Left lung (tissue), 4 donors: ENCODE measurements at regions not wholly inside any gene's neighbourhood (a gene's known extent, or its start where the extent isn't known, plus 50 kb on each side); places are given as distances from the start of the nearest gene placed in this dataset.

Source experiments
- ATAC-seq: fragments of 200-7000 bp; cut with Tn5 transposase; one replicate; pipeline ENCODE4 v1.9.1; 2020; ENCODE audit warnings: moderate library complexity
- DNase-seq, 4 donors: peaks; one replicate each; pipeline ENCODE4 v3.0.0-alpha.2; 2013 to 2020
- H3K27ac ChIP-seq, 2 donors: fragments of 200-600 bp; sonication (generic) in 1 of 2; one replicate each; pipeline versions ENCODE4 v1.5.0 to v1.8.0; 2020 to 2021
- H3K27me3 ChIP-seq, 2 donors: fragments of 200-600 bp; sonication (generic) in 1 of 2; one replicate each; pipeline versions ENCODE4 v1.5.0 to v1.8.0; 2020 to 2021
- H3K36me3 ChIP-seq, 2 donors: fragments of 200-600 bp; sonication (generic) in 1 of 2; one replicate each; pipeline versions ENCODE4 v1.5.0 to v1.8.0; 2020 to 2021
- H3K4me1 ChIP-seq, 2 donors: fragments of 200-600 bp; one replicate each; pipeline ENCODE4 v1.8.0; 2021
- H3K4me3 ChIP-seq, 2 donors: fragments of 200-600 bp; sonication (generic) in 1 of 2; one replicate each; pipeline versions ENCODE4 v1.5.0 to v1.8.0; 2020 to 2021; ENCODE audit warnings: mild to moderate bottlenecking in 1 of 2
- H3K9me3 ChIP-seq, 2 donors: fragments of 200-600 bp; sonication (generic) in 1 of 2; one replicate each; pipeline versions ENCODE4 v1.5.0 to v1.8.0; 2020 to 2021
- intact Hi-C, 2 donors: fragments of 100-400 bp; cut with DNase I; formaldehyde crosslinking; loops; one replicate each; pipeline versions ENCODE4 v1.11.2 to v1.14.2; 2022
- TF ChIP-seq, protein P1 (sequence below), 2 donors: fragments of 200-600 bp; sonication (generic) in 1 of 2; IDR thresholded peaks; one replicate each; pipeline versions ENCODE4 v1.5.0 to v1.8.0; 2021; ENCODE audit warnings: antibody characterized with exemption in 2 of 2
- donor health status: DM: no; HTN: yes; CAD: no.
- donor health status: DM: no; HTN: no; CAD: no.

DNA sequence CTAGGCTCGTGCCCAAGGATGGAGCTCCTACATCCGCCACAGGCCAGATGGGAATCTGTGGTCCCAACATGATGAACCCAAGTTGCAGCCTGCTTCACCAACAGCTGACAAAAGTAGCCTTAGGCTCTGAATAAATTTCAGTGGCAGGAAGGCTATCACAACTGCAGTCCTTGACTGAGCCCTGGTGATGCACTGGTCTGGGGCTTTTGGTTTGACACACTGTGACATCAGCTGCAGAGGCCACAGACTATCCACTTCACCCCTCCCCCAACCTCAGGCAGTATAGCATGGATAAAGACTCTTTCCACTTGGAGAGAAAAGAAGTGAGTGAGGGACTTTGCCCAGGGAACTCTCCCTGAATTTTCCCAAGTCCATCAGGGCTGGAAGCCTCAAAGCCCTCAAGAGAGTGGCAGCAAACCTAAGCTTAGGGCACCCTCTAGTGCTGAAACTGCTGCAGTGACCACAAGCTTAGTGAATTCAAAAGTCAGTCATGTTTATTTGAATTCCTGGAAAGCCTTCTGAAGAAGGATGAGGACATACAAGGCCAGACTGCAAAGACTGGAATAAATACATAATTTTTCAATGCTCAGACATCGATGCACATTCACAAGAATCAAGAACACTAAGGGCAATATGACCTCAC is 135.0 kb upstream of the TENT5D start:
- ATAC-seq (peak; percentile 83), DNase-seq (peak in 1 of 4 donors; percentile 1)
- TF ChIP-seq, protein P1, sequence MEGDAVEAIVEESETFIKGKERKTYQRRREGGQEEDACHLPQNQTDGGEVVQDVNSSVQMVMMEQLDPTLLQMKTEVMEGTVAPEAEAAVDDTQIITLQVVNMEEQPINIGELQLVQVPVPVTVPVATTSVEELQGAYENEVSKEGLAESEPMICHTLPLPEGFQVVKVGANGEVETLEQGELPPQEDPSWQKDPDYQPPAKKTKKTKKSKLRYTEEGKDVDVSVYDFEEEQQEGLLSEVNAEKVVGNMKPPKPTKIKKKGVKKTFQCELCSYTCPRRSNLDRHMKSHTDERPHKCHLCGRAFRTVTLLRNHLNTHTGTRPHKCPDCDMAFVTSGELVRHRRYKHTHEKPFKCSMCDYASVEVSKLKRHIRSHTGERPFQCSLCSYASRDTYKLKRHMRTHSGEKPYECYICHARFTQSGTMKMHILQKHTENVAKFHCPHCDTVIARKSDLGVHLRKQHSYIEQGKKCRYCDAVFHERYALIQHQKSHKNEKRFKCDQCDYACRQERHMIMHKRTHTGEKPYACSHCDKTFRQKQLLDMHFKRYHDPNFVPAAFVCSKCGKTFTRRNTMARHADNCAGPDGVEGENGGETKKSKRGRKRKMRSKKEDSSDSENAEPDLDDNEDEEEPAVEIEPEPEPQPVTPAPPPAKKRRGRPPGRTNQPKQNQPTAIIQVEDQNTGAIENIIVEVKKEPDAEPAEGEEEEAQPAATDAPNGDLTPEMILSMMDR (IDR thresholded peaks at IDR 0.05), result peak in 1 of 2 donors; percentile 13
- H3K9me3 ChIP-seq, result no peaks in the 10 kb centered on the region
- H3K36me3 ChIP-seq, result no peaks in the 10 kb centered on the region
- H3K4me1 ChIP-seq, result no peaks in the 10 kb centered on the region
- intact Hi-C loops, result no loop called here
- H3K27ac ChIP-seq, result no peak overlapping the region
- no peaks in the 10 kb centered on the region for H3K27me3 ChIP-seq
- H3K4me3 ChIP-seq, result no peak overlapping the region

DNA sequence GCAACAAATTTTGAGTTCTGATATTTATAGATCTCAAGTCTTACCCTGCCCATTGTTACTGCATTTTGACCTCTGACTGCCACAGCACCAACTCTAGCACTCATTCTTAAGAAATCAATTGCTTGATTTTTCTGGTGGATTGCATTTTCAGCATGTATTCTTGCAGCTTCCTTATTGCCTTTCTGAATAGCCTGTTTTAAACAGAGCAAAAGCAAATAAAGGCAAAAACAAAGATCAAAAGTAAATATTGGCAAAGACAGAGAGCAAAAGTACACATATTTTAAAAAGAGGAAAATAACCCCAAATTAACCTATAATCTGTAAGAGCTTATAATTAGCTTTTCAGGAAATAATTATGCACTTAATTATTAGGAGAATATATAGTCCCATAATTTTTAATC is 129.4 kb upstream of the TENT5D start:
- Histone ChIP-seq H3K27me3 (no peaks in the 10 kb centered on the region), H3K36me3 (no peaks in the 10 kb centered on the region), H3K27ac (no peak overlapping the region), H3K4me1 (no peaks in the 10 kb centered on the region), H3K4me3 (no peak overlapping the region), H3K9me3 (no peaks in the 10 kb centered on the region)
- DNase-seq, result no peak
- ATAC-seq, result no peak
- TF ChIP-seq, protein P1 (IDR thresholded peaks at IDR 0.05), result no peak
- intact Hi-C loops, result no loop called here

DNA sequence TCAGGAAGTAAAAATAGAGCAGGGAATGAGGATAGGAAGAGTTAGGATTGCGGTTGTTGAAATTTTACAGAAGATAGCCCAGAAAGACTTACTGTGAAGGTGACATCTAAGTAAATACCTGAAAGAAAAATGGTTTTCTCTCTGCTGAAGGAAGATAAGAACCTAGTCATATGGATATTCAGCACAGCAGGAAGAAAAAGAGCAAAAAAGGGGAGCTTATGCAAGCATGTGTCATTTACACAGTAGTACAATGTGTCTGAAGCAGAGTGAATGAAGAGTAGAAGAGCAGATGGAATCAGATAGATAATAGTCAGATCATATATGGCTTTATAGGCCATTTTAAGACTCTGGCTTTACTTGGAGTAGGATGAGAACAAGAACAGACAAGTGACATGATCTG is 126.9 kb upstream of the TENT5D start:
- intact Hi-C loops, result no loop called here
- H3K27me3 ChIP-seq, result no peaks in the 10 kb centered on the region
- ATAC-seq (no peak), DNase-seq (no peak)
- no peak overlapping the region for H3K4me3 ChIP-seq
- H3K9me3 ChIP-seq, result no peaks in the 10 kb centered on the region
- H3K27ac ChIP-seq, result no peak overlapping the region
- no peaks in the 10 kb centered on the region for H3K36me3 ChIP-seq
- TF ChIP-seq, protein P1 (IDR thresholded peaks at IDR 0.05), result no peak
- H3K4me1 ChIP-seq, result no peaks in the 10 kb centered on the region

DNA sequence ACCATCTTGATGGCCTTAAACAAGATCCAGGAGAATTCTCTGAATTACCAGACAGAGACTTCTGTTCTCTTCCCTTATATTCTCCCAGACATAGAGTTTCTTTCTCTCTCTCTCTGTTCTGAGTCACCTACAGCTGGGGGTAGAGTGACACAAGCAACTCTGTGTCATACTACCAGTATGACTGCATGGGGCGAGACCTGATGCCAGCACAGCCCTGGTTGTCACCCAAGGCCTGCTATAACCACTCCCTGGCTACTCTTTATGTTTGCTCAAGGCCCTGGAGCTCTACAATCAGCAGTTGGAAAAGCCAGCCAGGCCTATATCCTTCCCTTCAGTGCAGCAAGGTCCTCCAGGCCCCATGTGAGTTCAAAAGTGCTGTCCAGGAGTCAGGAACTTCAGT is 114.2 kb upstream of the TENT5D start:
- H3K27ac ChIP-seq, result no peak overlapping the region
- H3K4me1 ChIP-seq, result no peaks in the 10 kb centered on the region
- no peaks in the 10 kb centered on the region for H3K9me3 ChIP-seq
- DNase-seq (no peak), ATAC-seq (no peak)
- no peaks in the 10 kb centered on the region for H3K27me3 ChIP-seq
- no peak overlapping the region for H3K4me3 ChIP-seq
- TF ChIP-seq, protein P1 (IDR thresholded peaks at IDR 0.05), result no peak
- intact Hi-C loops, result no loop called here
- H3K36me3 ChIP-seq, result no peaks in the 10 kb centered on the region

DNA sequence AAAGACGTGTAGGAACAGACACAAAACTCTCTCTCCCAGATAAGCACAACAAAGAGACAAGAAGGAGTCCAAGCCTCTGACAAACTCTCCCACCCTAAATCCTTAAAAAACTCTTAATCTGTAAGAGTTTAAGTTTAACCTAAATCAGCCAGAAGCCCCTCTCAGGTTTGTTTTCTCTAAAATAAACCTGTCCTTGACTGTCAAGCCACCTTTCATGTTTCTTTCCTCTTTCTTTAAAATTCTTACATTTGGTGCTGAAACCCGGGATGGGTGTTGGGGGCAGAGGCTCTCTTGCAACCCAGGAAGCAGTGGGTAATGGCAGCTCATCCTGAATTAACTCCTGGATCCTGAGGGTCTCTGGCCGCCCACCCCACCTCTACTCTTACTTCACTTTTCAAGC is 107.8 kb upstream of the TENT5D start:
- H3K9me3 ChIP-seq, result no peaks in the 10 kb centered on the region
- TF ChIP-seq, protein P1 (IDR thresholded peaks at IDR 0.05), result no peak
- H3K27ac ChIP-seq, result no peak overlapping the region
- DNase-seq (no peak), ATAC-seq (no peak)
- no peaks in the 10 kb centered on the region for H3K4me1 ChIP-seq
- intact Hi-C loops, result no loop called here
- H3K36me3 ChIP-seq, result no peaks in the 10 kb centered on the region
- no peak overlapping the region for H3K4me3 ChIP-seq
- no peaks in the 10 kb centered on the region for H3K27me3 ChIP-seq
